HCEC 1CT (cell line): ENCODE measurements at regions not wholly inside any gene's neighbourhood (a gene's known extent, or its start where the extent isn't known, plus 50 kb on each side); places are given as distances from the start of the nearest gene placed in this dataset.

Source experiments
- DNase-seq: peaks from one replicate; pipeline ENCODE4 v3.0.0-alpha.2; 2017

DNA sequence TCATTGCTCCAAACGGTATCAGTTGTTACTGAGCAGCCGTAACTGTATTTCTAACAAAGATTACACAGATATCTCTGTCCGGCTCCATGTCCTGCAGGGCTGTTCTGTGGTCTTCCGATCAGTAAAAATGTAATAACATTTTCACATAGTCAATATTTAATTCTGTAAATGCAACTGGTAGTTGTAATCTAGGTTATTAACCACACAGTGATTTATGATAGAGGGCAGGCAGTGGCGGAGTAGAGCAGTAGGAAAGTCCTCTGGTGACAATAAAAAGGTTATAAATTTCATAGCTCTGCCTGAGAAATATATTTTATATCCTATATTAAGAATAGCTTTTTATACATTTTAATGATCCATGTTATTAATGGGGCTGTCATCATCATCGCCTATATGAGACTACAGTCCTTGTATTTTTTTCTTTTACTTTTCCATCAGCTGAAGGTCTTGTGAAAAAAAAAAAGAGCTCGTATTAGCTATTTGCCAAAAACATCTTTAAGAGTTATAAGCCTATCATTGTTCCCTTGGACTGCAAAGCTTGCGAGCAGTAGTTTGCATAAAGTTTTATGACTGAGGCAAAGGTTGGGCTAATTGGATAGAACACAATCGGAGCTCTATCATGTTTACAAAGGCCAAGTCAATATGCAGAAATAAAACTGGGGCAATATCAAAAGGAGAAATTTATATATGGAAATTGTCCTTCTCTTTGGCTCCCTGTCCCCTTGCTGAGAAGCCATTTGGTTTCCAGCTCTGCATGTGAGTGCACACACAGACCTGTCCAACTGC is 648.0 kb downstream of the IRX1 start:
- DNase-seq, result no peak

DNA sequence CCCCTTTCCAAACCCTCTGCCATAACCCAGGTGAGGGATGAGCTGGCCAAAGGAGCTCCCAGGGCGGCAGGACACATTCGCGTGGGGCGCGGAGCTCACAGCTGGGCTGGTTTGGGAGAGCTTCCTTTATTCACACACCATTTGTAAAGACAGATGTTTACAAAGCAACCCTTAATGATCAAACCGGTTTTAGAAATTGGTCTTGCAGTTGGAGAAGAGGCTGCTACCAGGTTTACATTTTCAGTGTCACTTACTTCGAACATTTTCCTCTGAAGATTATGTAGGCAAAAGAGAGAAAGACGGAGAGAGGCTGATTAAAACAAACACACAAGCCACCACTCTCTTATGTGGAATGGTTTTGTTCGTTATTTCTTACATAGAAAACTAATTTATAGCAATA is 648.7 kb downstream of the IRX1 start:
- no peak for DNase-seq

DNA sequence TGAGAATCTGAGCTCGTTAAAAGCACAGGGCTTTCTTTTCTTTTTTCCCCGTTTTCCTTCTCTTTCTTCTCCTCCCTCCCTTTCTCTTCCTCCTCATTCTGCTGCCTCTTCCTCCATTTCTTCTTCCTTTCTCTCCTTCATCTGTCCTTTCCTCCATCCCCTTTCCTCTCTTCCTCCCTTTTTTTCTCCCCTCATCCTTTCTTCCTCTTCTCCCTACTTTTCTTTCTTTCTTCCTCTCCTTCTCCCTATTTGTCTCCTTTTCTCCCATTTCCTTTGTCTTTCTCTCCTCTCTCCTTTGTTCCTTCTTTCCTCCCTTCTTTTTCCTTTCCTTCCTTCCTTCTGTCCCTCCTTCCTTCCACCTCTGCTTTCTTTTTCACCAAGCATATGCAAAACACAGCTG is 649.4 kb downstream of the IRX1 start:
- no peak for DNase-seq

GRCh38 chr5:4245511-4245910 is 649.9 kb downstream of the IRX1 start:
- no peak for DNase-seq

- no peak for DNase-seq
These were observed 650.8 kb downstream of the IRX1 start for GRCh38 chr5:4246447-4246846.

- DNase-seq, result no peak
These were observed 654.6 kb downstream of the IRX1 start for GRCh38 chr5:4250254-4250653.

GRCh38 chr5:4252385-4252784 is 656.8 kb downstream of the IRX1 start:
- DNase-seq, result no peak

GRCh38 chr5:4254736-4255135 is 659.1 kb downstream of the IRX1 start:
- no peak for DNase-seq

GRCh38 chr5:4255441-4255840 is 659.8 kb downstream of the IRX1 start:
- DNase-seq, result no peak

- no peak for DNase-seq
These were observed 662.5 kb downstream of the IRX1 start for GRCh38 chr5:4258170-4258569.

DNA sequence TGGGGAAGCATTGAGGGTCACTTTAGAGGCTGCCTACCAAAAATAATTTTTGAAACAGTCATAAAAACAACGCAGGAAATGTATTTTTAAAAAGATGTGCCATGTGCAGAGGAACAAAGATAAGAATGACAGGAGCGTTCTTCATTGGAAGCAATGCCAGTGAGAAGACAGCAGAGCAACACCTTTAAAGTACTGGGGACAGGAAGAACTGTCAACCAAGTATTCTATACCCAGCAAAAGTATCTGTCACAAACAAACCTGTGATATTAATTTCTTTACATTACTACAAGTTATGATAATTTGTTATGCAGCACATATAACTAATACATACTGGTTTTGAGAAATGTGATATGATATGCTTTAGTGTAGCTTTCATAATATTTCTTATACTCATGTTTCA is 675.6 kb downstream of the IRX1 start:
- no peak for DNase-seq

GRCh38 chr5:4275232-4275631 is 679.6 kb downstream of the IRX1 start:
- DNase-seq, result no peak

- no peak for DNase-seq
These were observed 699.2 kb downstream of the IRX1 start for GRCh38 chr5:4294878-4295277.

DNA sequence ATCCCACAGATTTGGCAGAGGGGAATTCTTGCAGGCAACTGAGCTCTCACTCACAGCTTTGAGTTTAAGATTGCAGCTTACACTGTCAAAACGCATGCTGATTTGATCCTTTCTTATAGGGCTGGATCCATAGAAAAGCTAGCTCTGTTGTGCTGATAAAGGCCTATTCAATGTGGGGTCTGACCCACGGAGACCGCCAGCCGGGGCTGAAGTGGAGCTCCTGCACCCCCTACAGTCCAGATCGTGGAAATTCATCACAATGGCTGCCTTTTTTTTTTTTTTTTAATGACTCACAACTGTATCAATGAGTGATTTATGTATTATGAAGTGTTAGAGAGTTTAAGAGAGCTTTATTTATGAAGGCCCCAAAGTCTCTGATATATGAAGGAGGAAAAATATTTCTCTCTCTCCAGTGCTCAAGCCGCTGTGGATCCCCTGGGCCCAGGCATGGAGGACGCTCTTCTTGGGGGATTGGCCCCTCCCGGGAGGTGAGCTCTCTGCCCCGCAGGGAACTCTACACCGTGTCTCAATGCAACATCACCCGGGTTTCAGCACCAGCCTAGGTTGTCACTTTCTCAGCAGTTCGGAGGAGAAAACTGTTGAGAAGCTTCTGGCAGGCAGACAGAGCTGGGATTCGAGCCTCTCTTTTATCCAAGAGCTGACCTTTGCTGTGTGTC is 700.2 kb downstream of the IRX1 start:
- no peak for DNase-seq

GRCh38 chr5:4306057-4306456 is 710.4 kb downstream of the IRX1 start:
- no peak for DNase-seq

GRCh38 chr5:4309026-4309425 is 713.4 kb downstream of the IRX1 start:
- DNase-seq, result no peak

GRCh38 chr5:4313138-4313537 is 717.5 kb downstream of the IRX1 start:
- DNase-seq, result no peak

DNA sequence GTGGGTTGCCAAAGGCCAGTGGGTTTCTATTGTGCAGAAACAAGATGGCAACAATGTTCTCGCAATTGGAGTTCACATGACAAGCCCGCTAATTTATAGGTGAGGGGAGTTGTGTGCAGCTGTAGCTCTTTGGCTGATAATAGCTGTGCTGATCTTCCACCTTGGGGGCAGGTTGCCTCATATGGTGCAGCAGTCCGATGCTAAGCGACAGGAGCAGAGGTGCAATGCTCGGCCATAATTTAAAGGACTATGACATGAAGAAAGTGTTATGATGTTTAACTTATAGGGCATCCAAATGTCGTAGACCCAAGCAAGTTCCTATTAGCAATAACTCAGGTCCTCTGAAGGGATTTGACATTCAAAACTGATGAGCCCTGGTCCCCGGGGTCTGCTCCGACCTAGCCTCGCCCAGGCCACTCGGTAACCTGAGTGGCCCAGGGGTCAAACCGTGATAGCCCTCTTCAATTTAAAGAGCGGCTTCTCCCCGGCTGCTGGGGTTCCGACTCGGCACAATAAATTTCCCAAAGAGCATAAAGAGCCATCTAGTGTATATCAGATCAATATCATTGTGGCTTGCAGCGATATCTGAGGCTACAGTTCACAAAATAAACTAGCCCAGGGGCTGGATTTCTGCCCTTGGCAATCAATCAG is 724.0 kb downstream of the IRX1 start:
- no peak for DNase-seq

- DNase-seq, result no peak
These were observed 734.7 kb downstream of the IRX1 start for GRCh38 chr5:4330327-4330726.

DNA sequence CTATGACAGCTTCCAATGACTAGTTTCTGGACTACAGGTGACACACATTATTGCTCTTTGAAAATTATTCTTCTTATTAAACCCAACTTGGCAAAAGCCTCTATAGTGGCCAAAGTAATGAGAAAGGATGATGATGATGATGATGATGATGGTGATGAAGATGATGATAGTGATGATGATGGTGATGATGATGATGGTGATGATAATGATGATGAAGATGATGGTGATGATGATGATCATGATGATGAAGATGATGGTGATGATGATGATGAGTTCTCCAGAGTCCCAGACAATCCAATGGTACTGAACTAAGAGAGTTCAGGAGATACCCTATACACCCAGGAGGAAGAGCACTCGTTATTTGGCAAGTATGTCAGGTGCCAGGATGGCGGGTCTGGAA is 739.4 kb downstream of the IRX1 start:
- DNase-seq, result no peak

- no peak for DNase-seq
These were observed 741.9 kb downstream of the IRX1 start for GRCh38 chr5:4337519-4337918.

DNA sequence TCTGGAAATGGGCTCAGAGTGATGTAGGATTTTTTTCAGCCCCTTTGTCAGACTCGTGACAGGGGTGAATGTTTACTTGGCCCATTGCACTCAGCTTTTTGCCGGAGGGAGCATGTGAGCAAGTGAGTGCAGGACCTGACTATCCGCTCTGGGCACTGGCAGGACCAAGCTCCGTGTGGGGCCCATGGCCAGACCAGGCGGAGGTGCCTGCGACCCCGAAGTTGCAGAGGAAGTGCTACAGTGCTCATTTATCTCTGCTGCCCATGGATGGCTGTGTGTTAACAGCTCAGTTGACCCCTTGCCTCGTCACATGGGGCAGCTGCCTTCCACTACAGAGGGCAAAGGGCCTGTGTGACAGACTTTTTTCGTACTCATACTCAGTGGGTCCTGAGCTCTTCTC is 744.3 kb downstream of the IRX1 start:
- no peak for DNase-seq

DNA sequence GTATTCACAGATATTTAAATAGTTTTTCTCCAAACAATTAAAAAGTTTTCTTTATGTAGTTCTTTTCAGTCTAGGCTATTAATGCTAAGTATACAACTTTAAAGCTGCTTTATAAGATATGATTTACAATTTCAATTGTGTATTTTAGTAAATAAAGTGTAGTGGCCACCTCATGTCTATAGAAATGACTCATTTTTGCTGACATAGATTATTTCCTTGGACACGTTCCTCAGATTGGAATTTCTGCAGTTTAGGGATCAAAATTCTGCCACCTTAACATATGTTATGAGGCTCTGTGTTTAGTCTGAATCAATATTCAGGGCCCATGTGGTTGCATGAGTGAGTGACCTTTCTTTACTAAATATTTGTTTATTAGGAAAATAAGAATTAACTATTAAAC is 750.2 kb downstream of the IRX1 start:
- DNase-seq, result no peak

- no peak for DNase-seq
These were observed 752.8 kb downstream of the IRX1 start for GRCh38 chr5:4348423-4348822.
